ENCODE measurements at regions not wholly inside any gene's neighbourhood (a gene's known extent, or its start where the extent isn't known, plus 50 kb on each side); places are given as distances from the start of the nearest gene placed in this dataset.

DNA sequence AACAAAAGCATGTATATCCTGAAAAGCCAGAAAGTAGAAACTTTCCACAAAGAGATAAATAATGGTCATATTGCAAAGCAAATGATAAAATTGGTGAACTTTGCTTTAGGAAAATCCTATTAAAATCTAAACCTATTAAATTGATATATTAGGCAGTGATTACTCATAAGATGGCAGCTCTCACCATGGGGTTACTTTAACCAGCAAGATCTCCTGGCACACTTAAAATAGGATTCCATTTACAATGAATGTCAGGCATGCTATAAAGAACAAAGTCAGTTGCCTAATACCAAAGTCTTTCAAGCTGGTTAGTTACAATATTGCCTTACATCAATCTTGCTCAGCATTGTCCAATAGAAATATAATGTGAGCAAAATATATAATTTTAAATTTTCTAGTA lies 816.2 kb downstream of the BCL11A start:
- DNase-seq (ENCODE audit: low read depth, low spot score) (no peak), ATAC-seq (no peak)
- TF ChIP-seq SIN3A (IDR thresholded peaks at IDR 0.05; ENCODE audit: borderline replicate concordance, insufficient read depth, low read depth, low read length), result no peak
- TF ChIP-seq, protein P1, sequence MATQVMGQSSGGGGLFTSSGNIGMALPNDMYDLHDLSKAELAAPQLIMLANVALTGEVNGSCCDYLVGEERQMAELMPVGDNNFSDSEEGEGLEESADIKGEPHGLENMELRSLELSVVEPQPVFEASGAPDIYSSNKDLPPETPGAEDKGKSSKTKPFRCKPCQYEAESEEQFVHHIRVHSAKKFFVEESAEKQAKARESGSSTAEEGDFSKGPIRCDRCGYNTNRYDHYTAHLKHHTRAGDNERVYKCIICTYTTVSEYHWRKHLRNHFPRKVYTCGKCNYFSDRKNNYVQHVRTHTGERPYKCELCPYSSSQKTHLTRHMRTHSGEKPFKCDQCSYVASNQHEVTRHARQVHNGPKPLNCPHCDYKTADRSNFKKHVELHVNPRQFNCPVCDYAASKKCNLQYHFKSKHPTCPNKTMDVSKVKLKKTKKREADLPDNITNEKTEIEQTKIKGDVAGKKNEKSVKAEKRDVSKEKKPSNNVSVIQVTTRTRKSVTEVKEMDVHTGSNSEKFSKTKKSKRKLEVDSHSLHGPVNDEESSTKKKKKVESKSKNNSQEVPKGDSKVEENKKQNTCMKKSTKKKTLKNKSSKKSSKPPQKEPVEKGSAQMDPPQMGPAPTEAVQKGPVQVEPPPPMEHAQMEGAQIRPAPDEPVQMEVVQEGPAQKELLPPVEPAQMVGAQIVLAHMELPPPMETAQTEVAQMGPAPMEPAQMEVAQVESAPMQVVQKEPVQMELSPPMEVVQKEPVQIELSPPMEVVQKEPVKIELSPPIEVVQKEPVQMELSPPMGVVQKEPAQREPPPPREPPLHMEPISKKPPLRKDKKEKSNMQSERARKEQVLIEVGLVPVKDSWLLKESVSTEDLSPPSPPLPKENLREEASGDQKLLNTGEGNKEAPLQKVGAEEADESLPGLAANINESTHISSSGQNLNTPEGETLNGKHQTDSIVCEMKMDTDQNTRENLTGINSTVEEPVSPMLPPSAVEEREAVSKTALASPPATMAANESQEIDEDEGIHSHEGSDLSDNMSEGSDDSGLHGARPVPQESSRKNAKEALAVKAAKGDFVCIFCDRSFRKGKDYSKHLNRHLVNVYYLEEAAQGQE (IDR thresholded peaks at IDR 0.05; ENCODE audit: insufficient read depth in 1 of 2, low read depth in 2 of 2, low read length in 1 of 2), result no peak
- TF ChIP-seq, protein P2, sequence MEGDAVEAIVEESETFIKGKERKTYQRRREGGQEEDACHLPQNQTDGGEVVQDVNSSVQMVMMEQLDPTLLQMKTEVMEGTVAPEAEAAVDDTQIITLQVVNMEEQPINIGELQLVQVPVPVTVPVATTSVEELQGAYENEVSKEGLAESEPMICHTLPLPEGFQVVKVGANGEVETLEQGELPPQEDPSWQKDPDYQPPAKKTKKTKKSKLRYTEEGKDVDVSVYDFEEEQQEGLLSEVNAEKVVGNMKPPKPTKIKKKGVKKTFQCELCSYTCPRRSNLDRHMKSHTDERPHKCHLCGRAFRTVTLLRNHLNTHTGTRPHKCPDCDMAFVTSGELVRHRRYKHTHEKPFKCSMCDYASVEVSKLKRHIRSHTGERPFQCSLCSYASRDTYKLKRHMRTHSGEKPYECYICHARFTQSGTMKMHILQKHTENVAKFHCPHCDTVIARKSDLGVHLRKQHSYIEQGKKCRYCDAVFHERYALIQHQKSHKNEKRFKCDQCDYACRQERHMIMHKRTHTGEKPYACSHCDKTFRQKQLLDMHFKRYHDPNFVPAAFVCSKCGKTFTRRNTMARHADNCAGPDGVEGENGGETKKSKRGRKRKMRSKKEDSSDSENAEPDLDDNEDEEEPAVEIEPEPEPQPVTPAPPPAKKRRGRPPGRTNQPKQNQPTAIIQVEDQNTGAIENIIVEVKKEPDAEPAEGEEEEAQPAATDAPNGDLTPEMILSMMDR (IDR thresholded peaks at IDR 0.05), result no peak
- no peak for TF ChIP-seq TCF7L2 (IDR thresholded peaks at IDR 0.05; ENCODE audit: low read depth, low read length)
- TF ChIP-seq POLR2AphosphoS5 (IDR thresholded peaks at IDR 0.05; ENCODE audit: low read depth, low read length), result no peak
- CTCF ChIA-PET, result no interaction called here
- no peaks in the 10 kb centered on the region for H3K9me3 ChIP-seq (ENCODE audit: control insufficient read depth, insufficient read depth, low read depth, low read length)
- H3K36me3 ChIP-seq (ENCODE audit: control insufficient read depth, insufficient read depth, low read length), result no peaks in the 10 kb centered on the region
- H3K4me1 ChIP-seq (ENCODE audit: control insufficient read depth, insufficient read depth, low read length), result no peaks in the 10 kb centered on the region
- intact Hi-C loops (cut with micrococcal nuclease; ENCODE audit: unreplicated experiment) (no loop called here), in situ Hi-C loops (cut with HindIII; ENCODE audit: low pct_unique_long_range_greater_than_20kb, low sequenced_read_pairs) (no loop called here)
- H3K27ac ChIP-seq (ENCODE audit: low read length), result no peak overlapping the region
- no peak overlapping the region for H3K4me3 ChIP-seq (ENCODE audit: low read depth in 2 of 2, low read length in 2 of 2)
- H3K27me3 ChIP-seq (ENCODE audit: control insufficient read depth, insufficient read depth, low read length), result no peaks in the 10 kb centered on the region; the same call in 1 of the 2 replicates
- no TSS peak for BruUV-seq (replicated peaks)
- POLR2A ChIA-PET, result no interaction called here

DNA sequence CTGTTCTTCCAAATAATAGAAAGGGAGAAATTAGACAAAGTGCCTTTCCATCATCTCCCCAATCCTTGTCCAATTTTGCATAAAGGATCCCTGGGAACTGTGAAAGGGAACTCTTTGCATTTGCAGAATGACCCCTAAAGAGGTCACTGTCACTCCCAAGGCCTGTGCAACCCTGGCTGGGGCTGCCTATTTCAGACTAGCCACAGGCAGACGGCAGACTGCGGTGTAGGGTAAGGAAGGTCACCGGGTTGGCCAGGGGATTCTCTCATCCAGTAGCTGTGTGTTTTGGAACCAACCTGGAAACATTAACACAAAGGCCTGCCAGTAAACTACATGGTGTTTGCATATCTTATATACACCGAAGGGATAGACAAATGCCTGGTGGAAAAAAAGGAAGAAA lies 818.7 kb downstream of the BCL11A start:
- POLR2A ChIA-PET, result no interaction called here
- ATAC-seq, result no peak
- DNase-seq (ENCODE audit: low read depth, low spot score), result no peak

More for the DNA sequence above, 818.7 kb downstream of the BCL11A start:
- intact Hi-C loops (cut with micrococcal nuclease; ENCODE audit: unreplicated experiment), result no loop called here
- CTCF ChIA-PET, result no interaction called here
- Histone ChIP-seq H3K4me3 (ENCODE audit: low read depth in 2 of 2, low read length in 2 of 2) (no peak overlapping the region), H3K27me3 (ENCODE audit: control insufficient read depth, insufficient read depth, low read length) (no peaks in the 10 kb centered on the region), H3K4me1 (ENCODE audit: control insufficient read depth, insufficient read depth, low read length) (no peaks in the 10 kb centered on the region), H3K27ac (ENCODE audit: low read length) (no peak overlapping the region), H3K36me3 (ENCODE audit: control insufficient read depth, insufficient read depth, low read length) (no peaks in the 10 kb centered on the region), H3K9me3 (ENCODE audit: control insufficient read depth, insufficient read depth, low read depth, low read length) (no peaks in the 10 kb centered on the region)
- in situ Hi-C loops (cut with HindIII; ENCODE audit: low pct_unique_long_range_greater_than_20kb, low sequenced_read_pairs), result no loop called here
- BruUV-seq (replicated peaks), result no TSS peak
- TF ChIP-seq TCF7L2 (IDR thresholded peaks at IDR 0.05; ENCODE audit: low read depth, low read length) (no peak), SIN3A (IDR thresholded peaks at IDR 0.05; ENCODE audit: borderline replicate concordance, insufficient read depth, low read depth, low read length) (no peak), POLR2AphosphoS5 (IDR thresholded peaks at IDR 0.05; ENCODE audit: low read depth, low read length) (no peak)
- TF ChIP-seq, protein P1 (IDR thresholded peaks at IDR 0.05; ENCODE audit: insufficient read depth in 1 of 2, low read depth in 2 of 2, low read length in 1 of 2), result no peak
- TF ChIP-seq, protein P2 (IDR thresholded peaks at IDR 0.05), result no peak
